Endothelial cell of umbilical vein (primary cell): ENCODE measurements at regions not wholly inside any gene's neighbourhood (a gene's known extent, or its start where the extent isn't known, plus 50 kb on each side); places are given as distances from the start of the nearest gene placed in this dataset.

ENCODE experiments used
- BruUV-seq: library from RNA; stranded (reverse); fragments of 400-500 nt; replicated peaks from 2 replicates; lab custom pipeline; 2021; lab: Mats Ljungman, UMichigan
- CTCF ChIA-PET: fragments of 300-600, 350-600 bp; sonication (Branson Sonifier 250); formaldehyde crosslinking; loops from one replicate; lab custom pipeline; 2021; ENCODE audit warnings: antibody characterized with exemption, inconsistent platforms; lab: Charles Lee
- POLR2A ChIA-PET: fragments of 300-600, 350-600 bp; sonication (Branson Sonifier 250); formaldehyde crosslinking; loops from one replicate; lab custom pipeline; 2021; ENCODE audit warnings: antibody characterized with exemption, inconsistent platforms; lab: Charles Lee
- DNase-seq: peaks from one replicate; pipeline ENCODE4 v3.0.0-alpha.2; 2011; ENCODE audit warnings: low read depth, low spot score
- FAIRE-seq: peaks from 2 replicates; lab custom pipeline; 2011; peaks lifted over from hg19 to GRCh38; lab: Jason Lieb, UNC
- H2AFZ ChIP-seq: 2 replicates; pipeline ENCODE4 v1.6.0; 2012; ENCODE audit warnings: low read depth, low read length, control low read depth, inconsistent platforms
- H3K27ac ChIP-seq: 2 replicates; pipeline ENCODE4 v1.5.1; 2011; ENCODE audit warnings: low read depth, mild to moderate bottlenecking, control low read depth, low read length, moderate library complexity; ENCODE audit not compliant: insufficient read depth
- H3K27me3 ChIP-seq, 2 experiments: 2 replicates each; pipeline versions ENCODE4 v1.6.0 to v1.6.1; 2011; ENCODE audit warnings: low read length in 2 of 2, mixed read lengths in 1 of 2; ENCODE audit not compliant: control insufficient read depth in 2 of 2, insufficient read depth in 2 of 2
- H3K36me3 ChIP-seq, 2 experiments: 2 replicates in 1 of 2; 3 replicates in 1 of 2; pipeline ENCODE4 v1.5.1; 2011; ENCODE audit warnings: low read length in 2 of 2, mild to moderate bottlenecking in 1 of 2, moderate library complexity in 1 of 2; ENCODE audit not compliant: control insufficient read depth in 2 of 2, insufficient read depth in 2 of 2; ENCODE audit errors: extremely low read depth in 1 of 2
- H3K4me1 ChIP-seq: 3 replicates; pipeline ENCODE4 v1.5.1; 2011; ENCODE audit warnings: mild to moderate bottlenecking, low read length; ENCODE audit not compliant: control insufficient read depth, insufficient read depth; ENCODE audit errors: extremely low read depth
- H3K4me2 ChIP-seq: 2 replicates; pipeline ENCODE4 v1.6.1; 2011; ENCODE audit warnings: low read length, control low read depth, mixed read lengths; ENCODE audit not compliant: insufficient read depth
- H3K4me3 ChIP-seq, 3 experiments: fragments of 200-600 bp in 1 of 3; sonication (generic), shearing (Covaris generic) in 1 of 3; replicated peaks in 1 of 3; 2 replicates each; pipeline ENCODE4 v1.5.1; 2011 to 2016; ENCODE audit warnings: control low read depth in 3 of 3, low read length in 3 of 3, mild to moderate bottlenecking in 2 of 3, inconsistent platforms in 1 of 3, low read depth in 1 of 3, moderate library complexity in 1 of 3; ENCODE audit not compliant: insufficient read depth in 1 of 3
- H3K79me2 ChIP-seq: 2 replicates; pipeline ENCODE4 v1.6.0; 2012; ENCODE audit warnings: low read length, inconsistent platforms; ENCODE audit not compliant: control insufficient read depth, insufficient read depth
- H3K9ac ChIP-seq: replicated peaks from 2 replicates; pipeline ENCODE3; 2011; ENCODE audit warnings: low read length, control low read depth; ENCODE audit not compliant: insufficient read depth; ENCODE audit errors: extremely low read depth
- H3K9me1 ChIP-seq: replicated peaks from 3 replicates; pipeline ENCODE4 v1.6.0; 2011; ENCODE audit warnings: mild to moderate bottlenecking, low read length; ENCODE audit not compliant: control insufficient read depth, insufficient read depth; ENCODE audit errors: extremely low read depth
- H3K9me3 ChIP-seq: replicated peaks from 2 replicates; pipeline ENCODE4 v1.5.1; 2012; ENCODE audit warnings: low read length, inconsistent platforms; ENCODE audit not compliant: control insufficient read depth, insufficient read depth
- H4K20me1 ChIP-seq: replicated peaks from 2 replicates; pipeline ENCODE3; 2011; ENCODE audit warnings: mild to moderate bottlenecking, low read length; ENCODE audit not compliant: control insufficient read depth, insufficient read depth; ENCODE audit errors: extremely low read depth
- CTCF ChIP-seq, 2 donors: IDR thresholded peaks; 1 replicate in 1 of 2; 2 replicates in 1 of 2; pipeline ENCODE4 v1.5.1; 2011; ENCODE audit warnings: low read length in 2 of 2, mild to moderate bottlenecking in 2 of 2, moderate library complexity in 2 of 2, control low read depth in 1 of 2, inconsistent platforms in 1 of 2, low read depth in 1 of 2; ENCODE audit not compliant: insufficient read depth in 1 of 2; ENCODE audit errors: extremely low read depth in 1 of 2
- EZH2 ChIP-seq: IDR thresholded peaks from 2 replicates; pipeline ENCODE4 v1.6.1; 2012; ENCODE audit warnings: borderline replicate concordance, low read depth, mild to moderate bottlenecking, moderate library complexity, low read length, inconsistent platforms; ENCODE audit not compliant: severe bottlenecking
- FOS ChIP-seq: IDR thresholded peaks from 2 replicates; pipeline ENCODE4 v1.6.1; 2011; ENCODE audit warnings: mild to moderate bottlenecking, low read length, moderate library complexity, borderline replicate concordance; ENCODE audit not compliant: insufficient read depth
- GATA2 ChIP-seq: IDR thresholded peaks from 2 replicates; pipeline ENCODE4 v1.7.0; 2011; ENCODE audit warnings: low read depth, mild to moderate bottlenecking, moderate library complexity, mixed read lengths, low read length; ENCODE audit not compliant: insufficient read length, insufficient read depth
- JUN ChIP-seq: IDR thresholded peaks from 2 replicates; pipeline ENCODE4 v1.6.1; 2011; ENCODE audit warnings: borderline replicate concordance, low read depth; ENCODE audit not compliant: insufficient read length, insufficient read depth
- MAX ChIP-seq: IDR thresholded peaks from 2 replicates; pipeline ENCODE4 v1.6.1; 2011; ENCODE audit not compliant: insufficient read depth, insufficient read length
- MYC ChIP-seq: IDR thresholded peaks from one replicate; pipeline ENCODE4 v1.6.1; 2011; ENCODE audit warnings: mild to moderate bottlenecking, low read depth, low read length
- POLR2A ChIP-seq: IDR thresholded peaks from 2 replicates; pipeline ENCODE4 v1.6.1; 2012; ENCODE audit warnings: low read depth, mild to moderate bottlenecking, control low read depth, low read length
- POLR2AphosphoS5 ChIP-seq: IDR thresholded peaks from 2 replicates; pipeline ENCODE4 v1.6.1; 2012; ENCODE audit warnings: low read depth, mild to moderate bottlenecking, control low read depth, low read length, moderate library complexity; ENCODE audit not compliant: insufficient read depth
- dilution Hi-C: fragments of 300-500 bp; cut with MboI; formaldehyde crosslinking; loops from one replicate; pipeline ENCODE4 v1.15.0; 2019; ENCODE audit warnings: low sequenced_read_pairs; ENCODE audit not compliant: extremely low pct_ligation_motif_present
- intact Hi-C: fragments of 100-400 bp; cut with micrococcal nuclease; formaldehyde crosslinking; loops from one replicate; pipeline ENCODE4 v1.10.0; 2022

- dilution Hi-C loops (no loop called here), intact Hi-C loops (no loop called here)
- Histone ChIP-seq H3K27ac (no peak overlapping the region), H3K9me1 (no peaks in the 10 kb centered on the region), H3K9me3 (peaks cover 9% of the 10 kb centered on the region), H3K4me2 (no peak overlapping the region), H3K36me3 (no peaks in the 10 kb centered on the region), H3K4me3 (no peak overlapping the region), H3K27me3 (no peaks in the 10 kb centered on the region), H3K4me1 (no peaks in the 10 kb centered on the region), H4K20me1 (no peaks in the 10 kb centered on the region), H3K9ac (no peak overlapping the region), H3K79me2 (no peaks in the 10 kb centered on the region), H2AFZ (no peak overlapping the region)
- CTCF ChIA-PET = no interaction called here
- POLR2A ChIA-PET = no interaction called here
- no peak for FAIRE-seq
- TF ChIP-seq MYC = no peak
- TF ChIP-seq MAX = no peak
- TF ChIP-seq POLR2AphosphoS5 = no peak
- no peak for TF ChIP-seq CTCF (IDR thresholded peaks at IDR 0.05; ENCODE audit: extremely low read depth in 1 of 2, insufficient read depth in 1 of 2, low read depth in 1 of 2, low read length in 2 of 2)
- DNase-seq = no peak
- no TSS peak for BruUV-seq
Measured at GRCh38 chr7:67821116-67821515, 824.5 kb downstream of the TYW1 start.

- Histone ChIP-seq H3K36me3 (no peaks in the 10 kb centered on the region), H3K9me1 (no peaks in the 10 kb centered on the region), H3K4me2 (no peak overlapping the region), H3K9ac (no peak overlapping the region), H3K4me1 (no peaks in the 10 kb centered on the region), H3K79me2 (no peaks in the 10 kb centered on the region), H3K27me3 (no peaks in the 10 kb centered on the region), H3K27ac (no peak overlapping the region), H2AFZ (no peak overlapping the region), H4K20me1 (no peaks in the 10 kb centered on the region), H3K4me3 (no peak overlapping the region), H3K9me3 (peaks cover 9% of the 10 kb centered on the region)
- TF ChIP-seq POLR2AphosphoS5 (no peak), CTCF (IDR thresholded peaks at IDR 0.05; ENCODE audit: extremely low read depth in 1 of 2, insufficient read depth in 1 of 2, low read depth in 1 of 2, low read length in 2 of 2) (no peak), GATA2 (no peak), MAX (no peak), EZH2 (no peak), JUN (no peak), POLR2A (no peak), MYC (no peak), FOS (no peak)
- intact Hi-C loops (no loop called here), dilution Hi-C loops (no loop called here)
- CTCF ChIA-PET = no interaction called here
- no TSS peak for BruUV-seq
- no peak for FAIRE-seq
- no peak for DNase-seq
- POLR2A ChIA-PET = no interaction called here
Measured at GRCh38 chr7:67823345-67823744, 826.7 kb downstream of the TYW1 start.
